HepG2 (cell line): ENCODE measurements at regions not wholly inside any gene's neighbourhood (a gene's known extent, or its start where the extent isn't known, plus 50 kb on each side); places are given as distances from the start of the nearest gene placed in this dataset.

Source experiments
- CTCF ChIP-seq: sonication (generic); formaldehyde crosslinking; IDR thresholded peaks from 2 replicates; pipeline ENCODE4 v1.5.0; 2020; ENCODE audit warnings: mild to moderate bottlenecking, missing genetic modification reagents, moderate library complexity
- ELF1 ChIP-seq: sonication (generic); formaldehyde crosslinking; IDR thresholded peaks from 2 replicates; pipeline ENCODE4 v1.4.0; 2020; ENCODE audit warnings: missing genetic modification reagents
- FOXA1 ChIP-seq, 2 experiments: fragments of 450-650 bp in 1 of 2; sonication (generic) in 1 of 2; formaldehyde crosslinking in 1 of 2; IDR thresholded peaks; 2 replicates each; pipeline versions ENCODE4 v1.4.0 to v1.6.1; 2016 to 2020; ENCODE audit warnings: missing genetic modification reagents in 1 of 2
- GABPA ChIP-seq, 2 experiments: IDR thresholded peaks; 2 replicates each; pipeline ENCODE4 v1.6.1; 2011 to 2016; ENCODE audit warnings: low read depth in 2 of 2, low read length in 1 of 2, missing biosample characterization in 1 of 2, missing genetic modification characterization in 1 of 2
- JUN ChIP-seq: sonication (generic); formaldehyde crosslinking; IDR thresholded peaks from 2 replicates; pipeline ENCODE4 v1.4.0; 2020; ENCODE audit warnings: mild to moderate bottlenecking, missing genetic modification reagents
- PAX8 ChIP-seq: sonication (generic); formaldehyde crosslinking; IDR thresholded peaks from 2 replicates; pipeline ENCODE4 v1.8.0; 2022; ENCODE audit warnings: mild to moderate bottlenecking, missing genetic modification reagents, borderline replicate concordance
- POLR2A ChIP-seq, 2 experiments: IDR thresholded peaks; 2 replicates each; pipeline ENCODE4 v1.6.1; 2011; ENCODE audit warnings: low read depth in 2 of 2, low read length in 2 of 2, mild to moderate bottlenecking in 1 of 2, moderate library complexity in 1 of 2; ENCODE audit not compliant: insufficient read depth in 1 of 2
- RBM39 ChIP-seq: fragments of 200-400 bp; formaldehyde crosslinking; IDR thresholded peaks from one replicate; pipeline ENCODE4 v1.6.1; 2018; ENCODE audit warnings: antibody characterized with exemption, mild to moderate bottlenecking, low read depth, low read length; ENCODE audit not compliant: poor library complexity, severe bottlenecking
- REST ChIP-seq, 2 experiments: IDR thresholded peaks; 2 replicates each; pipeline ENCODE4 v1.6.1; 2011 to 2012; ENCODE audit warnings: low read length in 2 of 2, borderline replicate concordance in 1 of 2, low read depth in 1 of 2, mild to moderate bottlenecking in 1 of 2, moderate library complexity in 1 of 2
- SNAI1 ChIP-seq: sonication (generic); formaldehyde crosslinking; IDR thresholded peaks from 2 replicates; pipeline ENCODE4 v1.5.0; 2020; ENCODE audit warnings: mild to moderate bottlenecking, missing genetic modification reagents, borderline replicate concordance
- TCF12 ChIP-seq, 2 experiments: fragments of 450-650 bp in 1 of 2; sonication (generic) in 1 of 2; formaldehyde crosslinking in 1 of 2; IDR thresholded peaks; 2 replicates each; pipeline versions ENCODE4 v1.6.1 to v1.8.0; 2017 to 2022; ENCODE audit warnings: antibody characterized with exemption in 1 of 2, mild to moderate bottlenecking in 1 of 2, missing genetic modification reagents in 1 of 2, moderate library complexity in 1 of 2
- USF2 ChIP-seq, 2 experiments: sonication (generic) in 1 of 2; formaldehyde crosslinking in 1 of 2; IDR thresholded peaks; 2 replicates each; pipeline versions ENCODE4 v1.5.1 to v1.6.1; 2011 to 2020; ENCODE audit warnings: borderline replicate concordance in 1 of 2, low read depth in 1 of 2, low read length in 1 of 2, mild to moderate bottlenecking in 1 of 2, missing genetic modification reagents in 1 of 2, moderate library complexity in 1 of 2
- ZNF367 ChIP-seq: sonication (generic); formaldehyde crosslinking; IDR thresholded peaks from 2 replicates; pipeline ENCODE4 v1.4.0; 2020; ENCODE audit warnings: missing genetic modification reagents, borderline replicate concordance

GRCh38 chr7:42734568-42734967, 177.3 kb downstream of the C7orf25 start:
- TF ChIP-seq CTCF (CRISPR knock-in tag) (no peak), TCF12 (IDR thresholded peaks at IDR 0.05) (no peak), TCF12 (CRISPR knock-in tag; IDR thresholded peaks at IDR 0.05) (no peak), PAX8 (CRISPR knock-in tag) (no peak), JUN (CRISPR knock-in tag) (no peak), FOXA1 (IDR thresholded peaks at IDR 0.05) (no peak), FOXA1 (CRISPR knock-in tag; IDR thresholded peaks at IDR 0.05) (no peak), POLR2A (IDR thresholded peaks at IDR 0.05; ENCODE audit: insufficient read depth in 1 of 2, low read depth in 2 of 2, low read length in 2 of 2) (no peak), SNAI1 (CRISPR knock-in tag) (no peak), ELF1 (CRISPR knock-in tag) (no peak), ZNF367 (CRISPR knock-in tag) (no peak), RBM39 (no peak), USF2 (IDR thresholded peaks at IDR 0.05; ENCODE audit: low read depth, low read length) (no peak), USF2 (CRISPR knock-in tag; IDR thresholded peaks at IDR 0.05; ENCODE audit: borderline replicate concordance) (no peak), REST (IDR thresholded peaks at IDR 0.05; ENCODE audit: borderline replicate concordance in 1 of 2, low read depth in 1 of 2, low read length in 2 of 2) (no peak), GABPA (IDR thresholded peaks at IDR 0.05; ENCODE audit: low read depth, low read length) (no peak), GABPA (CRISPR knock-in tag; IDR thresholded peaks at IDR 0.05; ENCODE audit: low read depth) (no peak)
